Heart left ventricle (tissue), 16 donors: ENCODE measurements at regions not wholly inside any gene's neighbourhood (a gene's known extent, or its start where the extent isn't known, plus 50 kb on each side); places are given as distances from the start of the nearest gene placed in this dataset.

Experiments used
- ATAC-seq, 4 donors: fragments of 200-7000 bp; cut with Tn5 transposase; one replicate each; pipeline ENCODE4 v1.9.1; 2020 to 2022; ENCODE audit warnings: moderate library complexity in 4 of 4, mild to moderate bottlenecking in 3 of 4, moderate number of reproducible peaks in 1 of 4
- DNase-seq, 5 donors: peaks; one replicate each; pipeline ENCODE4 v3.0.0-alpha.2; 2020
- H3K27ac ChIP-seq, 12 donors: fragments of 200-600 bp; sonication (generic) in 4 of 12; one replicate each; pipeline versions ENCODE4 v1.5.0 to v1.8.0; 2016 to 2022; ENCODE audit warnings: mild to moderate bottlenecking in 2 of 12
- H3K27me3 ChIP-seq, 9 donors: fragments of 200-600 bp; sonication (generic) in 2 of 9; one replicate each; pipeline versions ENCODE4 v1.5.1 to v1.8.0; 2016 to 2022; ENCODE audit warnings: mild to moderate bottlenecking in 3 of 9
- H3K36me3 ChIP-seq, 9 donors: fragments of 200-600 bp; sonication (generic) in 2 of 9; one replicate each; pipeline versions ENCODE4 v1.5.0 to v1.8.0; 2018 to 2022; ENCODE audit warnings: mild to moderate bottlenecking in 2 of 9
- H3K4me1 ChIP-seq, 12 donors: fragments of 200-600 bp; sonication (generic) in 4 of 12; one replicate each; pipeline versions ENCODE4 v1.5.0 to v1.8.0; 2016 to 2022; ENCODE audit warnings: mild to moderate bottlenecking in 3 of 12
- H3K4me3 ChIP-seq, 12 donors: fragments of 200-600 bp; sonication (generic) in 4 of 12; one replicate each; pipeline versions ENCODE4 v1.5.0 to v1.8.0; 2017 to 2022; ENCODE audit warnings: mild to moderate bottlenecking in 9 of 12, moderate library complexity in 4 of 12
- H3K9me3 ChIP-seq, 12 donors: fragments of 200-600 bp; sonication (generic) in 4 of 12; one replicate each; pipeline versions ENCODE4 v1.5.0 to v1.8.0; 2016 to 2022; ENCODE audit warnings: mild to moderate bottlenecking in 1 of 12
- CTCF ChIP-seq, 12 donors: fragments of 200-600 bp; sonication (generic) in 4 of 12; IDR thresholded peaks; one replicate each; pipeline versions ENCODE4 v1.5.0 to v1.8.0; 2018 to 2022; ENCODE audit warnings: antibody characterized with exemption in 12 of 12, mild to moderate bottlenecking in 5 of 12
- POLR2A ChIP-seq, 2 donors: fragments of 450-650 bp; IDR thresholded peaks; one replicate each; pipeline ENCODE4 v1.6.1; 2017; ENCODE audit warnings: antibody characterized with exemption in 2 of 2, mild to moderate bottlenecking in 2 of 2, moderate library complexity in 2 of 2
- WGBS, 4 donors: extraction: QIAGEN DNeasy Blood & Tissue Kit in 2 of 4; methylation state at CpG; one replicate each; pipeline versions ENCODE4 v1.1.5 to v1.1.7; 2013 to 2018; 5-methylcytosine and 5-hydroxymethylcytosine counted together
- intact Hi-C, 10 donors: fragments of 100-400 bp; cut with DNase I; formaldehyde crosslinking; loops; one replicate each; pipeline versions ENCODE4 v1.11.1 to v1.14.2; 2022
- donor health status: ischemic (EF 13 %, LVEDD 7.1; RV severe dilation, severe dysfunction).
- donor health status: healthy with polysubstance abuse.
- donor health status: DM: no; HTN: yes; CAD: no.
- donor health status: DM: no; HTN: no; CAD: no.
- donor health status: ischemic (EF 25% LVEDD 6.9; RV normal size, moderate dysfunction).
- donor health status: ischemic (EF 25% LVEDD 5.7; RV mildly dilated, moderate dysfunction).
- donor health status: healthy.
- donor health status: DM: yes; HTN: yes; CAD: no.
- donor health status: ischemic (EF 35%, LVEDD 5.7; RV mildly dilated, moderate dysfunction).
- donor health status: nonischemic (EF 11% LVEDD 7.7; RV severe dilation, severe dysfunction).
- donor health status: DM: yes; HTN: yes; CAD: no.
- donor health status: PGD.
- donor health status: ischemic (EF 29% LVEDD 5.4; RV normal size, mild dysfunction).
- donor health status: nonischemic (EF 23%, LVEDD 6.1; RV moderate dilation, normal function).

- no peak for DNase-seq
- TF ChIP-seq CTCF (IDR thresholded peaks at IDR 0.05) (no peak), POLR2A (IDR thresholded peaks at IDR 0.05) (no peak)
- H3K27ac ChIP-seq = no peak overlapping the region
- no peaks in the 10 kb centered on the region for H3K27me3 ChIP-seq
- H3K4me1 ChIP-seq = no peaks in the 10 kb centered on the region
- no peaks in the 10 kb centered on the region for H3K36me3 ChIP-seq
- intact Hi-C loops = no loop called here
- no peak for ATAC-seq
- H3K9me3 ChIP-seq = no peaks in the 10 kb centered on the region
- H3K4me3 ChIP-seq = no peak overlapping the region
- 65 to 87% (median 77%) methylated on average over 12 of the region's 12 CpGs for WGBS, 4 donors
Measured at GRCh38 chrX:21295246-21295820, 78.9 kb upstream of the CNKSR2 start.

- DNase-seq (no peak), ATAC-seq (no peak)
- H3K36me3 ChIP-seq = no peaks in the 10 kb centered on the region
- H3K4me3 ChIP-seq = no peak overlapping the region
- H3K27me3 ChIP-seq = no peaks in the 10 kb centered on the region
- WGBS, 4 donors = 62 to 72% (median 64%) methylated on average over 2 of the region's 2 CpGs
- no peaks in the 10 kb centered on the region for H3K4me1 ChIP-seq
- H3K27ac ChIP-seq = no peak overlapping the region
- intact Hi-C loops = no loop called here
- no peak for TF ChIP-seq CTCF (IDR thresholded peaks at IDR 0.05)
- no peak for TF ChIP-seq POLR2A (IDR thresholded peaks at IDR 0.05)
- H3K9me3 ChIP-seq = no peaks in the 10 kb centered on the region
Measured at GRCh38 chrX:21305799-21306336, 68.3 kb upstream of the CNKSR2 start.

- 47 to 82% (median 68%) methylated on average over 3 of the region's 3 CpGs for WGBS, 4 donors
- ATAC-seq = no peak
- intact Hi-C loops = no loop called here
Measured at GRCh38 chrX:21319323-21319722, 54.9 kb upstream of the CNKSR2 start.

More at GRCh38 chrX:21319323-21319722, 54.9 kb upstream of the CNKSR2 start:
- H3K36me3 ChIP-seq = no peaks in the 10 kb centered on the region
- no peaks in the 10 kb centered on the region for H3K4me1 ChIP-seq
- no peak for TF ChIP-seq CTCF (IDR thresholded peaks at IDR 0.05)
- H3K4me3 ChIP-seq = no peak overlapping the region
- no peak for DNase-seq
- no peak overlapping the region for H3K27ac ChIP-seq
- H3K9me3 ChIP-seq = peaks cover 0 to 16% (median 0%) of the 10 kb centered on the region in 12 donors
- H3K27me3 ChIP-seq = no peaks in the 10 kb centered on the region
